ENCODE measurements at regions not wholly inside any gene's neighbourhood (a gene's known extent, or its start where the extent isn't known, plus 50 kb on each side); places are given as distances from the start of the nearest gene placed in this dataset.

DNA sequence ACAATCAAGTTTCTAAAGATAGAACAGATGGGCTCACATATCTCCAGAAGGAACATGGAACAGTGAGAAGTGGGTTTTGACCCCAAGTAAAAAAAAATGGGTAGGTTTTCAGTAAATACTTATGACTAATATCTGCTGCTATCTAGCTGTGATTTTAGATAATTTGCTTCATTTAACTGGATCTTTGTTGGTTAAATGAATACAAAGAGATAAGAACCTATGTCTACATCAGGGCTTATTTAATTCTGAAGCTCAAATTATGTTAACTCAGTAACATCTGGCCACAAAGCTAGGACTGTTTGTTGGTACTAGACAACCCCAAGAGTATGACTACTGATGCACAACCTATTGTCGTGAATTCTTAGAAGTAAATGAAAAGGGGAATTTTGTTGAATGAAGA, 144.4 kb upstream of the SESN3 start:
- no peak for DNase-seq

- no peak for DNase-seq
Measured at GRCh38 chr11:95374105-95374504, 143.1 kb upstream of the SESN3 start.

DNA sequence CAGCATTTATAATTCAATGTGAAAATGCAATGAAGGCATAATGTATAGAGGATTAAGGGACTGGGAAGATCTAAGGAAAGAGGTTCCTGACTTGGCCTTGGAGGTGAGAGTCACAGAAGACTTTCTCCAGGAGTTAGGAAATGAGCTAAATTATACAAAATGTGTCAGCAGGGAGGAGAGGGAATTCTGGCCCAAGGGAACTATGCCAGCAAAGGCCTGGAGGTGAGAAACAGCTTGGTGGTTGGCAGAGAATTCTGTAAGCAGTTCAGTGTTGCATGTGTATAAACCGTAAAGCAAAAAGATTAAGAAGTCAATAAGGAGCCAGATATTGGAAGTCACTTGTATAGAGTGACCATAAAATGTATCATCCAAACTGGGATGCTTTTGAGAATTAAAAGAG, 142.2 kb upstream of the SESN3 start:
- no peak for DNase-seq

GRCh38 chr11:95372097-95372656, 141.2 kb upstream of the SESN3 start:
- DNase-seq = no peak

GRCh38 chr11:95371153-95371552, 140.2 kb upstream of the SESN3 start:
- DNase-seq = no peak

DNA sequence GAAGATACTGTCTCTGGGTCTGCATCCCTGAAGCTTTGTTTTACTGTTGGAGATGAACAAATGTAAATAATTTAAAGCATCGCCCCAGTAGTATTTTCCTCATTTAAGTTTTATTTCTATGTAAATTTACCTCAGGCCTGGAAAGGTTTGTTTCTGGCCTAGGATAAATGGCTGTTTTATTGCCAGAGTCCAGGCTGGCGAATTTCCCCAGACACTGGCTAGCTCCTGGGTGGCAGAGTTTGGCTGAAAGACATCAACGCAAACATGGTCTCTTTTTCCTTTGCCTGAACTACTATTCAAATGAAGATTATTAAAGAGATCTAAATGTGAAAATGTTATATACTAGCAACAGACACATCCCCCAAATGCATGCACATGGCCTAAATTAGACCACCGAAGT, 136.7 kb upstream of the SESN3 start:
- DNase-seq = no peak

GRCh38 chr11:95365348-95365747, 134.3 kb upstream of the SESN3 start:
- no peak for DNase-seq

DNA sequence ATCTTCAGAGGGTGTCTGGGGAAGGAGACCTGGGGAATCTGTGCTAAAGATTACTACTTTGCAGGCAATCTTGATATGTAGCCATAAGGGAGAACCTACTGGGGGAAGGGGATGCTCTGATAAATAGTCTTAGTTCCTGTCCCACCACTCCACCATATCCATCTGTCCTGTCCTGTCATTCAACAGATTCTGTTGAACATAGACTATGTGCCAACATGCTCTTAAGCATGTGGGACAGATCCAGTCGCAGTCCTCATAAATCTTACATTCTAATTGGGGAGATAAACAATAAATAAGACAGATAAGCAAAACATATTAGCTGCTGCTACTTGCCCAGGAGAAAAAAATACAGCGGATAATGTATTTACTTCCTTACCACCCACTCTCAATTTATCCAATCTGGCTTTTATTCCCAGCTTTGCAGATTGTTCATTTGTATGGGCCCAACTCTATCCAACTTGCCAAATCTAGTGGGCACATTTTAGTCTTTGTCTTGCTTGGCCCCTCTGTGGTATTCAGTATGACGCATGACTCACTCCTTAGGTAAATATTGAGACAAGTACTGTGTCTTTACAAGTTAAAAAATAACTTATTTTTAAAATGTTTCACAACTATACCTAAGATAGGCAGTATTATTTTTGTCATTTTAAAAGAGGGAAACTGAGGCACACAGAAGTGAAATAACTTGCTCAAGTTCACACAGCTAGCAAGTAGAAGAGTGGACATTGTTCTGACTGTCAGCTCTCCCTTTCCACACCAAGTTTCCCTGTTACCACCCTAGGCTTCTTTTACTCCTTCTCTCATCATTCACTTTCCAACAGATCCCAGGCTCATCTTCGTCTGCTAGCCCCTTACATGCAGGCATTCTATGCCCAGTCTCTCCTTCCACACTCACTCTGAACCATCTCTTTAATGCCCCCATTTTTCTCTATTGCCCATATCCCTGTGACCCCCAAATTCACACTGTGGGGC, 133.6 kb upstream of the SESN3 start:
- no peak for DNase-seq

GRCh38 chr11:95363708-95364107, 132.7 kb upstream of the SESN3 start:
- no peak for DNase-seq

- no peak for DNase-seq
Measured at GRCh38 chr11:95363164-95363563, 132.2 kb upstream of the SESN3 start.

- no peak for DNase-seq
Measured at GRCh38 chr11:95361180-95361579, 130.2 kb upstream of the SESN3 start.

GRCh38 chr11:95360377-95361075, 129.5 kb upstream of the SESN3 start:
- DNase-seq = no peak

- DNase-seq = no peak
Measured at GRCh38 chr11:95359756-95360155, 128.8 kb upstream of the SESN3 start.

- no peak for DNase-seq
Measured at GRCh38 chr11:95359341-95359663, 128.3 kb upstream of the SESN3 start.

DNA sequence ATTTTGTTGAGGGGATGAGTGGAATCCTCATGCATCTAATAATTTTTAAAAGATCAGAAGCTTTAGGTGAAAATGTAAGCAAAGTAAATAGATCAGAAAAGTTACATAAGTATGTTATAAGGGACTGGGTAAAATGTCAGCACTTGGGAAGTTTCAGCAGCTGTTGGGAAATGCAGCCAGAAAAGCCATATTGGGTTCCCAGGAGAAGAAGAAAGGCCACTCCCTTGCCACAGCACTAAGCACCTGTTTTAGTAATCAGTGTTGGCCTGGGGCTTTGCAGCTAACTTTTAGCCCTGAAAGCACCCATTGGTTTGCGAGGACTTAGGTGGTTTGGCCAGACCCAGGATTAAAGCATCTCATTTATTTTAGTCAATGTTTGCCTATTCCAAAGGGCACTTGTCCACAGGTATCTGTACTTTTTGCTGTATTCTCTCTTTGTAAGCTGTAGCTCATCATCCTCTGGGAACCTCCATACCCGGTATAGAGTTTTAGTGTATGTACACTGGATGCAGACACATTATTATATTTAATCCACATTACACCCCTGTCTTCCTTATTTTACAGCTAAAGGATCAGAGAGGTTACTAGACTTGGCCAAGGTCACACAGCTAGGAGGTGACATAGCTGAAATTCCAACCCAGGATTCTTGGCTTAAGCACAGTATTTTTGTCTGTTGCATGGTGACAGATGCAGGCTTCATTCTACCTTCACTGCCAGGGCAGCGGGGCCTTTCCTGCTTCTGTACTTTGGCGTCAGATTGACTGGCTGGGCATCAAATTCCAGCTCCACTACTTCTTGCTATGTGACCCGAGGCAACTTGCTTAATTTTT, 127.7 kb upstream of the SESN3 start:
- DNase-seq = no peak

DNA sequence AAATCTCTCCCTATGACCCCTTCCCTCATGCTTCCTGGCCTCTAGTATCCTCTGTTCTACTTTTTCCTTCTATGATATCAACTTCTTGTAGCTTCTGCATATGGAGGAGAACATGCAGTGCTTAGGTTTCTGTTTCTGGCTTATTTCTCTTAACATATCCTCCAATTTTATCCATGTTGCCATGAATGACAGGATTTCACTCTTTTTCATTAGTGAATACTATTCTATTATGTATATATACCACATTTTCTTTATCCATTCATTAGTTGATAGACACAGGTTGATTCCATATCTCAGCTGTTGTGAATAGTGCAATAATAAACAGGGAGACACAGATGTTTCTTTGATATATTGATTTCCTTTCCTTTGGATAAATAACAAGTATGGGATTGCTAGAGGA, 123.3 kb upstream of the SESN3 start:
- DNase-seq = no peak

DNA sequence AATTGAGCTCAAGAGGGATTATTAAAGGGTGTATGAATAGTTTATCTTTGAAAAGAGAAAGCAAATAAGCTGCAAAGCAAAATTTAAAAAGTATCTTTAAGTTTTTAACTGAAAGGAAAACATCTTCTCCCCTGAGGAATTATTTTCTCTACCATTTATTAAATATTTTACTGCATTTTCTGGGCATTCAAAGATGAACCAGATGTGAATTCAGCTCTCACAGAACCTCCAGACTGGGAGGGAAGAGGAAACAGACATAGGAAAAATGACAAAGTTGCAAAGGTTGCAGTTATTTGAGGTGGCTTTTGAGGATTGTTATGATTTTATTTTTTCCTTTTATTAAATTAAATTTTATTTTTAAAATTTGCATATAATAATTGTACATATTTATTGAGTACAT, 122.7 kb upstream of the SESN3 start:
- DNase-seq = no peak

- no peak for DNase-seq
Measured at GRCh38 chr11:95352733-95353346, 121.8 kb upstream of the SESN3 start.

DNA sequence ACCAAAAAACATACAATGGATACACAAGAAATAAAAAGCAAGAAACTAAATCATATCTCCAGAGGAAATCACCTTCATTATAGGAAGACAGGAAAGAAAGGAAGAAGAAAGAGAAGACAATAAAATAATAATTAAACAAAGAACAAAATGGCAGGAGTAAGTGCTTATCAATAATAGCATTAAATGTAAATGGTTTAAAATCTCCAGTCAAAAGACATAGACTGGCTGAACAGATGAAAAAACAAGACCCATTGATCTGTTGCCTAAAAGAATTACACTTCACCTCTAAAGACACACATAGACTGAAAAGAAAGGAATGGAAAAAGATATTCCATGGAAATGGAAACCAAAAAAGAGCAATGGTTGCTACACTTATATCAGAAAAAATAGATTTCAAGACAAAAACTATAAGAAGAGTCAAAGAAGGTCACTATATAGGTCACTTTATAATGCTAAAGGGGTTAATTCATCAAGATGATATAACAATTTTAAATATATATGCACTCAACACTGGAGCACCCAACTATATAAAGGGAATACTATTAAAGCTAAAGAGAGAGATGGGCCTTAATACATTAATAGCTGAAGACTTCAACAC, 118.4 kb upstream of the SESN3 start:
- no peak for DNase-seq

DNA sequence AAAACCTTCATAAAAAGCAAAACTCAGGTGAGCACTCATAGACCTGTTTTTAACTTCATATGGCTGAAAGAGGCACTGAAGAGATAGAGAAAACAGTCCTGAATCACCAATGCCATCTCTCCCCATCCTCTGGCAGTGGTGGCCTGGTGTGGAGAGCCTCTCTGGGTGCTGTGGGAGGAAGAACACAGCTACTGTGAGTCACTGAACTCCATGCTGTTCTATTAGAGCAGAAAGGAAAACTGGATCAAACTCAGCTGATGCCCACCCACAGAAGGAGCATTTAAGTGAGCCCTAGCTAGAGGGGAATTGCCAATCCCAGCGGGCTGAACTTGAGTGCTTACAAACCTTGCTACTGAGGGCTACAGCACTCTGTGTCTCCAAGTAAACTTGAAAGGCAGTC, 115.3 kb upstream of the SESN3 start:
- no peak for DNase-seq

DNA sequence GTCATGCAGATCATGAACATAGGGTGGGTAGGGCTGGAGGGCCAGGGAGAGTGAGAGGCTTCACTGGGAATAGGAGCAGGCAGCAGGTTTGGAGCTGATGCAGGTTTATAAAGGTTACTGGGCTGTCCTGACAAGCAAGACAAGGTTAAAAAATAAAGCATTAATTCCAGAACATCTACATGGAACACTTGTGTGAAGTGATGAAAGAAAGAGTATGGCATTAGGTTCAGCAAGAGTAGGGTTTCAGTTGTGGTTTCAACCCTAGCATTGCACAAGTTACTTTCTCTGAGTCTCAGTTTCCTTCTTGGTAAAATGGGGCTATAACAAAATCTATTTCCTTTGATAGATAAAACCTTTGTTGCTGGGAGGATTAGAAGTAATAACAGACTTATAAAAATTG, 114.6 kb upstream of the SESN3 start:
- DNase-seq = no peak

- DNase-seq = no peak
Measured at GRCh38 chr11:95344932-95345642, 114.1 kb upstream of the SESN3 start.
